ENCODE measurements at regions not wholly inside any gene's neighbourhood (a gene's known extent, or its start where the extent isn't known, plus 50 kb on each side); places are given as distances from the start of the nearest gene placed in this dataset.

GRCh38 chr11:115919341-115920091 is 415.3 kb upstream of the CADM1 start:
- WGBS, 2 donors (ENCODE audit: low coverage in 1 of 2), result 64 to 71% methylated on average over 2 of the region's 4 CpGs
- no peaks in the 10 kb centered on the region for H3K36me3 ChIP-seq
- H3K27ac ChIP-seq, result no peak overlapping the region
- no peak for TF ChIP-seq POLR2AphosphoS5 (IDR thresholded peaks at IDR 0.05)
- no peak for TF ChIP-seq POLR2A (IDR thresholded peaks at IDR 0.05)
- ATAC-seq, result no peak
- no peak overlapping the region for H3K4me3 ChIP-seq
- peaks cover 0 to 7% (median 0%) of the 10 kb centered on the region in 3 donors for H3K4me1 ChIP-seq
- H3K9me3 ChIP-seq, result no peaks in the 10 kb centered on the region
- no peaks in the 10 kb centered on the region for H3K27me3 ChIP-seq

DNA sequence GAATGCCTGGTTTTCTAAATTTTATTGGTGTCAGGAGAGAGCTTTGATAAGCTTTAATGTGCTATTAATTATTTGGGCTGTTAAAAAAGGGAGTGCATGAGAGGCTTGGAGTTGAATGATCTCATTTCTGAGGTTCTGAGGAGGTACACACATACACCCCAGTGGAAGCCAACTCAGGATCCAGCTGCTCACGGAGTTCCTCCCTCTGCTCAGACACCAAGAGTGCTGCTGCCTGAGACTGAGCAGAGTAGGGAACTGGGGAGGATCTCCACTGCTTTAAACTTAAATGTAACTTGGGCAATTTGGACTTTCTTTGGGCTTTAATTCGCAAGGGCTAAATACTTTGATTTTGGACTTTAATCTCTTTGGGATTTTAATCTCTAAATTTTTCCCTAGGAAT is 414.4 kb upstream of the CADM1 start:
- Histone ChIP-seq H3K36me3 (no peaks in the 10 kb centered on the region), H3K27me3 (no peaks in the 10 kb centered on the region), H3K4me1 (peaks cover 0 to 7% (median 0%) of the 10 kb centered on the region in 3 donors), H3K9me3 (no peaks in the 10 kb centered on the region), H3K27ac (no peak overlapping the region), H3K4me3 (no peak overlapping the region)
- WGBS, 2 donors (ENCODE audit: low coverage in 1 of 2), result 51 to 68% methylated on average over 2 of the region's 2 CpGs
- no peak for TF ChIP-seq POLR2AphosphoS5 (IDR thresholded peaks at IDR 0.05)
- TF ChIP-seq POLR2A (IDR thresholded peaks at IDR 0.05), result no peak
- no peak for TF ChIP-seq EP300 (IDR thresholded peaks at IDR 0.05)
- TF ChIP-seq CTCF (IDR thresholded peaks at IDR 0.05), result no peak
- no peak for ATAC-seq

GRCh38 chr11:115916608-115917007 is 412.4 kb upstream of the CADM1 start:
- H3K4me3 ChIP-seq, result no peak overlapping the region
- H3K4me1 ChIP-seq, result peaks cover 0 to 7% (median 0%) of the 10 kb centered on the region in 3 donors
- H3K9me3 ChIP-seq, result no peaks in the 10 kb centered on the region
- no peaks in the 10 kb centered on the region for H3K36me3 ChIP-seq
- no peaks in the 10 kb centered on the region for H3K27me3 ChIP-seq
- H3K27ac ChIP-seq, result no peak overlapping the region
- ATAC-seq, result no peak
- WGBS, 2 donors (ENCODE audit: low coverage in 1 of 2), result no CpG with 5 or more reads among the region's 2 CpGs
- TF ChIP-seq POLR2AphosphoS5 (IDR thresholded peaks at IDR 0.05), result no peak
- TF ChIP-seq CTCF (IDR thresholded peaks at IDR 0.05), result no peak

- Histone ChIP-seq H3K9me3 (no peaks in the 10 kb centered on the region), H3K4me3 (no peak overlapping the region), H3K4me1 (no peaks in the 10 kb centered on the region), H3K36me3 (no peaks in the 10 kb centered on the region), H3K27me3 (no peaks in the 10 kb centered on the region), H3K27ac (no peak overlapping the region)
- TF ChIP-seq POLR2AphosphoS5 (IDR thresholded peaks at IDR 0.05) (no peak), CTCF (IDR thresholded peaks at IDR 0.05) (no peak), POLR2A (IDR thresholded peaks at IDR 0.05) (no peak), EP300 (IDR thresholded peaks at IDR 0.05) (no peak)
- 80 to 87% methylated on average over 1 to 2 of the region's 2 CpGs for WGBS, 2 donors (ENCODE audit: low coverage in 1 of 2)
- no peak for ATAC-seq
Measured at GRCh38 chr11:115912484-115912945, 408.3 kb upstream of the CADM1 start.

- Histone ChIP-seq H3K4me3 (no peak overlapping the region), H3K4me1 (no peaks in the 10 kb centered on the region), H3K9me3 (no peaks in the 10 kb centered on the region), H3K27me3 (no peaks in the 10 kb centered on the region), H3K27ac (no peak overlapping the region), H3K36me3 (no peaks in the 10 kb centered on the region)
- TF ChIP-seq POLR2AphosphoS5 (IDR thresholded peaks at IDR 0.05), result no peak
- TF ChIP-seq POLR2A (IDR thresholded peaks at IDR 0.05), result no peak
- no peak for TF ChIP-seq EP300 (IDR thresholded peaks at IDR 0.05)
- no peak for TF ChIP-seq CTCF (IDR thresholded peaks at IDR 0.05)
- ATAC-seq, result no peak
- 73% methylated on average over 7 to 14 of the region's 14 CpGs for WGBS, 2 donors (ENCODE audit: low coverage in 1 of 2)
Measured at GRCh38 chr11:115911613-115912346, 407.6 kb upstream of the CADM1 start.

Data from gastroesophageal sphincter (tissue), 4 donors.